ENCODE measurements at regions not wholly inside any gene's neighbourhood (a gene's known extent, or its start where the extent isn't known, plus 50 kb on each side); places are given as distances from the start of the nearest gene placed in this dataset.

DNA sequence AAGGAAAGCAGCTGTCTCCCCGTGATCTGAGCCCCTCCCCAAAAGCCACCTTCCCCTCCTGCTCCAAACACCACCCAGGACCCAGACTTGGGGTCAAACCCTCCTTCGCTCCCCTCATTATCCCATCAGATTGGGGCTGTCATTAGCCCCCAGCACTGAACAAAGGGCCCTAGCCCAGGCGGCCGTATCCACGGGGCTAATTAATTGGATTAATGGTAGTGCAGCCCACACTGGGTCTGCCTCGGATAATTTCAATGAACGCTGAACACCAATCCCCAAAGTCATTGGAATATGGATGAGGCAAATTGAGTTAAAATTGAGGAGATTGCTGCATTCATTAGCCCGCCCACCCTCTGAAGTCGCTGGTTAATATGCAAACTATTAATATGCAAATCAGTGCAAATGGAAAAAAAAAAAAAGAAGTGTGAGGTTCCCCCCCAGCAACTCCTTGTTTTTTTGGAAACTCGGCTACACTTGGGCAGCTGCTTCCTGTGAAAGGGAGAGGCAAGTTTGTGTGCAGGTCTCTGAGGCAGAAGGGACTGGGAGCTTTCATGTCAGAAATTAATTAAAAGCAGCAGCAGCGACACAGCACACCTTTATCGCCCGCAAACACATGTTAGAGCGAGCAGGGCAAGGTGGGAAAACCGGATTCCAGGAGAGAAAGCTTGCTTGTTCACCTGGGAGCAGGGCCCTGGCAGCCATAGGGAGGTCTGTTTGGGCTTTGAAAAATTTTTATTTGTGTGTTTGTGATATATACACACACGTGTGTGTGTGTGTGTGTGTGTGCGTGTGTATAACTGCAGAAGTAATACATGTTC is 517.8 kb downstream of the MIAT start:
- peaks cover 28% of the 10 kb centered on the region for H3K4me1 Mint-ChIP-seq
- peaks cover 27% of the 10 kb centered on the region for H3K27me3 Mint-ChIP-seq (ENCODE audit: low read depth)
- H3K9me3 Mint-ChIP-seq: no peaks in the 10 kb centered on the region
- no peak overlapping the region for H3K27ac Mint-ChIP-seq
- no peak for DNase-seq (ENCODE audit: low spot score in 2 of 2, unreplicated experiment in 2 of 2)
- no peak overlapping the region for H3K4me3 Mint-ChIP-seq
- TF ChIP-seq, protein P1, sequence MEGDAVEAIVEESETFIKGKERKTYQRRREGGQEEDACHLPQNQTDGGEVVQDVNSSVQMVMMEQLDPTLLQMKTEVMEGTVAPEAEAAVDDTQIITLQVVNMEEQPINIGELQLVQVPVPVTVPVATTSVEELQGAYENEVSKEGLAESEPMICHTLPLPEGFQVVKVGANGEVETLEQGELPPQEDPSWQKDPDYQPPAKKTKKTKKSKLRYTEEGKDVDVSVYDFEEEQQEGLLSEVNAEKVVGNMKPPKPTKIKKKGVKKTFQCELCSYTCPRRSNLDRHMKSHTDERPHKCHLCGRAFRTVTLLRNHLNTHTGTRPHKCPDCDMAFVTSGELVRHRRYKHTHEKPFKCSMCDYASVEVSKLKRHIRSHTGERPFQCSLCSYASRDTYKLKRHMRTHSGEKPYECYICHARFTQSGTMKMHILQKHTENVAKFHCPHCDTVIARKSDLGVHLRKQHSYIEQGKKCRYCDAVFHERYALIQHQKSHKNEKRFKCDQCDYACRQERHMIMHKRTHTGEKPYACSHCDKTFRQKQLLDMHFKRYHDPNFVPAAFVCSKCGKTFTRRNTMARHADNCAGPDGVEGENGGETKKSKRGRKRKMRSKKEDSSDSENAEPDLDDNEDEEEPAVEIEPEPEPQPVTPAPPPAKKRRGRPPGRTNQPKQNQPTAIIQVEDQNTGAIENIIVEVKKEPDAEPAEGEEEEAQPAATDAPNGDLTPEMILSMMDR (IDR thresholded peaks at IDR 0.05; ENCODE audit: unreplicated experiment): no peak
- H3K36me3 Mint-ChIP-seq: no peaks in the 10 kb centered on the region

DNA sequence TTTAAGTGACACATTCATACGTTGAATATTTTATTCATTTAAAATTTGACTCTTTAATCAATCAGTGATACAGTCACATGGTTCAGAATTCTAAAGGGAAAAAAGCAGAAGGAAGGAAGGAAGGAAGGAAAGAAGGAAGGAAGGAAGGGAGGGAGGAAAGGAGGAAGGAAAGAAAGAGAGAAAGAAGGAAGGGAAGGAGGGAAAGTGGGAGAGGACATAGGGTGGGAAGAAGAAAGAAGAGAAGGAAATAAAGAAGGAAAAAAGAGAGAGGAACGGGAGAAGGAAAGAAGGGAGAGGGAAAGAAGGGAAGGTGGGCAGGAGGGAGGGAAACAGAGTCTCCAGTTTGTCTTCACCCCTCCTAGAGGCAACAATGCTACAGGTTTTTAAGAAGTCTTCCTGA is 518.6 kb downstream of the MIAT start:
- H3K27ac Mint-ChIP-seq: peak overlapping the region; percentile 11
- H3K4me3 Mint-ChIP-seq: no peak overlapping the region
- no peaks in the 10 kb centered on the region for H3K36me3 Mint-ChIP-seq
- TF ChIP-seq, protein P1 (IDR thresholded peaks at IDR 0.05; ENCODE audit: unreplicated experiment): no peak
- no peaks in the 10 kb centered on the region for H3K9me3 Mint-ChIP-seq
- H3K4me1 Mint-ChIP-seq: peaks cover 28% of the 10 kb centered on the region
- DNase-seq (ENCODE audit: low spot score in 2 of 2, unreplicated experiment in 2 of 2): no peak
- peaks cover 27% of the 10 kb centered on the region for H3K27me3 Mint-ChIP-seq (ENCODE audit: low read depth)

DNA sequence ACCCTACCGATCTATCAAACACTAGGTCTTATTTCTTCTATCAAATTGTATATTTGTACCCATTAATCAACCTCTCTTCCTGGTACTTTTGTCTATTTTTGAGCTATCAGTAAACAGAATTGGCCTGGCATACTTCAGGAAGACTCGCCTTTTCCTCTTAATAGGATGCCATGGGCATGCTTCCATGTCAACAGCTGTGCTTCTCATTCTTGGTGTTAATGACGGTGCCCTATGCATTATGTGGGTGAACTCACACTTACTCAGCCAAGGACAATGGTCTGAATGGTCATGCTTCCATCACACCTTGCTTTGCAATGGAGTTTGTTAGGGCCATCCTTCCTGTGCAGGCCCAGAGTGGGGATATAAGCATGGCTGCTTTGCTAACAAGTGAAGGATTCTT is 521.8 kb downstream of the MIAT start:
- DNase-seq (ENCODE audit: low spot score in 2 of 2, unreplicated experiment in 2 of 2): no peak
- Mint-ChIP-seq H3K9me3 (no peaks in the 10 kb centered on the region), H3K4me1 (peaks cover 23% of the 10 kb centered on the region), H3K4me3 (no peak overlapping the region), H3K36me3 (no peaks in the 10 kb centered on the region), H3K27me3 (ENCODE audit: low read depth) (peaks cover 18% of the 10 kb centered on the region), H3K27ac (no peak overlapping the region)
- TF ChIP-seq, protein P1 (IDR thresholded peaks at IDR 0.05; ENCODE audit: unreplicated experiment): no peak

DNA sequence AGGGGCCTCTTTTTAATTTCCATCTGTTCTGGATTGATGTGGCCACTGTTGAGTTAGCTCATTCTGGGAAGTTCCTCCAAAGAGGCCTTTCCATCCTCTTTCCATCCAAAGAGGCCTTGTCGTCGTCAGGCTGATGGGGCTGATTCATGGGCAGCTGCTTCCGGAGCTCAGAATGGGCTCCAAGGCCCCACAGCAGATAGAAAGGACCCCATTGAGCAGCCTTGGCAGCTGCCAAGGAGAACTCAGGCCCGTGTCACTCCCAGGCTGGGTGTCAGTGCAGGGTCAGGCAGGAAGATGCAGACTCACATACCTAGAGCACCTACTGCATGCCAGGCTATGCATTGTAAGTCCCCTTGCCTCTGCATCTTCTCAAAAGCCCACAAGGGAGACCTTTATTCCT is 524.1 kb downstream of the MIAT start:
- peaks cover 6% of the 10 kb centered on the region for H3K4me1 Mint-ChIP-seq
- H3K27me3 Mint-ChIP-seq (ENCODE audit: low read depth): peaks cover 5% of the 10 kb centered on the region

DNA sequence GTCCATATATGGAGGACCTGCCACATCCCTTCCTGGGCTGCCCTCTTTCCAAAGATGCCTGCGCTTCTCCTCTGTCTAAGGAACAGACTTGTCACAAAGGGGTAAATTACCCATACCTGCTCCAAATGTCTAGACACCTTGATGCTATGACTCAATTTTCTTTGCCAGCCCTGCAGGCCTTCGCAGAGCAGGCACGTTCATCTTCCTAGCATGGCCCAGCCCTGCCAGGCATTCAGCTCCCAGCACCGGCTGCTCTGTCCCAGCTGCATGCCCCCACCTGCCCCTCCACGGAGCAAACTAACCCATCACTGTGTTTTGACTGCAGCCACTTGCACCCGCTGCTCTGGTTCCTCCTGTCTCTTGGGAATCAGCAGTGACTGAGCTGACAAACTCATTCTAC is 526.1 kb downstream of the MIAT start:
- Mint-ChIP-seq H3K27me3 (ENCODE audit: low read depth) (no peaks in the 10 kb centered on the region), H3K4me3 (no peak overlapping the region), H3K27ac (no peak overlapping the region), H3K4me1 (no peaks in the 10 kb centered on the region), H3K36me3 (no peaks in the 10 kb centered on the region), H3K9me3 (no peaks in the 10 kb centered on the region)
- DNase-seq (ENCODE audit: low spot score in 2 of 2, unreplicated experiment in 2 of 2): no peak
- TF ChIP-seq, protein P1 (IDR thresholded peaks at IDR 0.05; ENCODE audit: unreplicated experiment): no peak

More for the DNA sequence above, 524.1 kb downstream of the MIAT start:
- TF ChIP-seq, protein P1 (IDR thresholded peaks at IDR 0.05; ENCODE audit: unreplicated experiment): no peak
- Mint-ChIP-seq H3K36me3 (no peaks in the 10 kb centered on the region), H3K27ac (no peak overlapping the region), H3K9me3 (no peaks in the 10 kb centered on the region), H3K4me3 (no peak overlapping the region)
- DNase-seq (ENCODE audit: low spot score in 2 of 2, unreplicated experiment in 2 of 2): no peak
